Heart left ventricle (tissue), 16 donors: ENCODE measurements at regions not wholly inside any gene's neighbourhood (a gene's known extent, or its start where the extent isn't known, plus 50 kb on each side); places are given as distances from the start of the nearest gene placed in this dataset.
A peak's percentile ranks its signal among the peaks of the same experiment; 100 is the strongest.

Experiments used
- ATAC-seq, 4 donors: fragments of 200-7000 bp; cut with Tn5 transposase; one replicate each; pipeline ENCODE4 v1.9.1; 2020 to 2022; ENCODE audit warnings: moderate library complexity in 4 of 4, mild to moderate bottlenecking in 3 of 4, moderate number of reproducible peaks in 1 of 4
- DNase-seq, 5 donors: peaks; one replicate each; pipeline ENCODE4 v3.0.0-alpha.2; 2020
- H3K27ac ChIP-seq, 12 donors: fragments of 200-600 bp; sonication (generic) in 4 of 12; one replicate each; pipeline versions ENCODE4 v1.5.0 to v1.8.0; 2016 to 2022; ENCODE audit warnings: mild to moderate bottlenecking in 2 of 12
- H3K27me3 ChIP-seq, 9 donors: fragments of 200-600 bp; sonication (generic) in 2 of 9; one replicate each; pipeline versions ENCODE4 v1.5.1 to v1.8.0; 2016 to 2022; ENCODE audit warnings: mild to moderate bottlenecking in 3 of 9
- H3K36me3 ChIP-seq, 9 donors: fragments of 200-600 bp; sonication (generic) in 2 of 9; one replicate each; pipeline versions ENCODE4 v1.5.0 to v1.8.0; 2018 to 2022; ENCODE audit warnings: mild to moderate bottlenecking in 2 of 9
- H3K4me1 ChIP-seq, 12 donors: fragments of 200-600 bp; sonication (generic) in 4 of 12; one replicate each; pipeline versions ENCODE4 v1.5.0 to v1.8.0; 2016 to 2022; ENCODE audit warnings: mild to moderate bottlenecking in 3 of 12
- H3K4me3 ChIP-seq, 12 donors: fragments of 200-600 bp; sonication (generic) in 4 of 12; one replicate each; pipeline versions ENCODE4 v1.5.0 to v1.8.0; 2017 to 2022; ENCODE audit warnings: mild to moderate bottlenecking in 9 of 12, moderate library complexity in 4 of 12
- H3K9me3 ChIP-seq, 12 donors: fragments of 200-600 bp; sonication (generic) in 4 of 12; one replicate each; pipeline versions ENCODE4 v1.5.0 to v1.8.0; 2016 to 2022; ENCODE audit warnings: mild to moderate bottlenecking in 1 of 12
- POLR2A ChIP-seq, 2 donors: fragments of 450-650 bp; IDR thresholded peaks; one replicate each; pipeline ENCODE4 v1.6.1; 2017; ENCODE audit warnings: antibody characterized with exemption in 2 of 2, mild to moderate bottlenecking in 2 of 2, moderate library complexity in 2 of 2
- WGBS, 4 donors: extraction: QIAGEN DNeasy Blood & Tissue Kit in 2 of 4; methylation state at CpG; one replicate each; pipeline versions ENCODE4 v1.1.5 to v1.1.7; 2013 to 2018; 5-methylcytosine and 5-hydroxymethylcytosine counted together
- intact Hi-C, 10 donors: fragments of 100-400 bp; cut with DNase I; formaldehyde crosslinking; loops; one replicate each; pipeline versions ENCODE4 v1.11.1 to v1.14.2; 2022
- TF ChIP-seq, protein P1 (sequence below), 12 donors: fragments of 200-600 bp; sonication (generic) in 4 of 12; IDR thresholded peaks; one replicate each; pipeline versions ENCODE4 v1.5.0 to v1.8.0; 2018 to 2022; ENCODE audit warnings: antibody characterized with exemption in 12 of 12, mild to moderate bottlenecking in 5 of 12
- donor health status: ischemic (EF 13 %, LVEDD 7.1; RV severe dilation, severe dysfunction).
- donor health status: healthy with polysubstance abuse.
- donor health status: DM: no; HTN: yes; CAD: no.
- donor health status: DM: no; HTN: no; CAD: no.
- donor health status: ischemic (EF 25% LVEDD 6.9; RV normal size, moderate dysfunction).
- donor health status: ischemic (EF 25% LVEDD 5.7; RV mildly dilated, moderate dysfunction).
- donor health status: healthy.
- donor health status: DM: yes; HTN: yes; CAD: no.
- donor health status: ischemic (EF 35%, LVEDD 5.7; RV mildly dilated, moderate dysfunction).
- donor health status: nonischemic (EF 11% LVEDD 7.7; RV severe dilation, severe dysfunction).
- donor health status: DM: yes; HTN: yes; CAD: no.
- donor health status: PGD.
- donor health status: ischemic (EF 29% LVEDD 5.4; RV normal size, mild dysfunction).
- donor health status: nonischemic (EF 23%, LVEDD 6.1; RV moderate dilation, normal function).

DNA sequence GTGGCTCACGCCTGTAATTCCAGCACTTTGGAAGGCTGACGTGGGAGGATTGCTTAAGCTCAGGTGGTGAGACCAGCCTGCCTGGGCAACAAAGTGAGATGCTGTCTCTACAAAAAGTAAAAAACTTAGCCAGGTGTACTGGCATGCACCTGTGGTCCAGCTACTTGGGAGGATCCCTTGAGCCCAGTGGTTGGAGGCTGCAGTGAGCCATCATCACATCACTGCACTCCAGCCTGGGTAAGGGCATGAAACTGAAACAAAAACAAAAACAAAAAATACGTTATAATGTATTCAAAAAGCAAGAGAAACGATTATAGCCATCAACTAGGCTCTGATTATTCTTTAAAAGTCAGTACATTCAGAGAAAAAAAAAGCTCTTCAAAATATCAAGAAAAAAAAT is 62.5 kb downstream of the TCF20 start:
- H3K4me3 ChIP-seq, result no peak overlapping the region
- no peaks in the 10 kb centered on the region for H3K9me3 ChIP-seq
- TF ChIP-seq POLR2A (IDR thresholded peaks at IDR 0.05), result no peak
- TF ChIP-seq, protein P1, sequence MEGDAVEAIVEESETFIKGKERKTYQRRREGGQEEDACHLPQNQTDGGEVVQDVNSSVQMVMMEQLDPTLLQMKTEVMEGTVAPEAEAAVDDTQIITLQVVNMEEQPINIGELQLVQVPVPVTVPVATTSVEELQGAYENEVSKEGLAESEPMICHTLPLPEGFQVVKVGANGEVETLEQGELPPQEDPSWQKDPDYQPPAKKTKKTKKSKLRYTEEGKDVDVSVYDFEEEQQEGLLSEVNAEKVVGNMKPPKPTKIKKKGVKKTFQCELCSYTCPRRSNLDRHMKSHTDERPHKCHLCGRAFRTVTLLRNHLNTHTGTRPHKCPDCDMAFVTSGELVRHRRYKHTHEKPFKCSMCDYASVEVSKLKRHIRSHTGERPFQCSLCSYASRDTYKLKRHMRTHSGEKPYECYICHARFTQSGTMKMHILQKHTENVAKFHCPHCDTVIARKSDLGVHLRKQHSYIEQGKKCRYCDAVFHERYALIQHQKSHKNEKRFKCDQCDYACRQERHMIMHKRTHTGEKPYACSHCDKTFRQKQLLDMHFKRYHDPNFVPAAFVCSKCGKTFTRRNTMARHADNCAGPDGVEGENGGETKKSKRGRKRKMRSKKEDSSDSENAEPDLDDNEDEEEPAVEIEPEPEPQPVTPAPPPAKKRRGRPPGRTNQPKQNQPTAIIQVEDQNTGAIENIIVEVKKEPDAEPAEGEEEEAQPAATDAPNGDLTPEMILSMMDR (IDR thresholded peaks at IDR 0.05), result no peak
- 85 to 89% (median 87%) methylated on average over 4 of the region's 4 CpGs for WGBS, 4 donors
- peaks cover 0 to 22% (median 0%) of the 10 kb centered on the region in 12 donors for H3K4me1 ChIP-seq
- no peaks in the 10 kb centered on the region for H3K27me3 ChIP-seq
- peaks cover 0 to 43% (median 34%) of the 10 kb centered on the region in 9 donors for H3K36me3 ChIP-seq
- intact Hi-C loops, result no loop called here
- DNase-seq (no peak), ATAC-seq (no peak)
- no peak overlapping the region for H3K27ac ChIP-seq

DNA sequence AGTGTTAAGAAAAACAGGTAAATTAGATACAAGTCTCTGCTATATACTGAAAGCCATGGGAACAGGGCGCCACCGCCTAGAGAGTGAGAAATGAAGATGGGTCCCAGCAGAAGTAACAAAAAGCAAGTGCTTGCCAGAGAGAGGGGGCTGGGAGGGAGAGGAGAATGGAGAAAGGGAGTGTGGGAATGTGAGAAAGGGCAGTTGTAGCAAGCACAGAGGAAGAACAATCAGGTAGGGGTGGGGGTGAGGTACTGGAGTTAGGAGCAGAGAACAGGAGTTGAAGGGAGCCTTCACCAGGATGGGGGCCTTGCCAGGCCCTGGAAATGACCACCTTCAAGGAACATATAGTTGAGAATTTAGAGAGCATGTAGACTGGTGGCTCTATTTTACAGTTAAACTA is 66.8 kb downstream of the TCF20 start:
- WGBS, 4 donors, result 95 to 100% (median 97%) methylated on average over 2 of the region's 2 CpGs
- no peak overlapping the region for H3K27ac ChIP-seq
- DNase-seq (no peak), ATAC-seq (no peak)
- intact Hi-C loops, result no loop called here
- H3K9me3 ChIP-seq, result no peaks in the 10 kb centered on the region
- H3K4me3 ChIP-seq, result no peak overlapping the region
- no peaks in the 10 kb centered on the region for H3K27me3 ChIP-seq
- peaks cover 0 to 35% (median 0%) of the 10 kb centered on the region in 12 donors for H3K4me1 ChIP-seq
- H3K36me3 ChIP-seq, result peaks cover 0 to 6% (median 0%) of the 10 kb centered on the region in 9 donors
- TF ChIP-seq, protein P1 (IDR thresholded peaks at IDR 0.05), result no peak
- TF ChIP-seq POLR2A (IDR thresholded peaks at IDR 0.05), result no peak

DNA sequence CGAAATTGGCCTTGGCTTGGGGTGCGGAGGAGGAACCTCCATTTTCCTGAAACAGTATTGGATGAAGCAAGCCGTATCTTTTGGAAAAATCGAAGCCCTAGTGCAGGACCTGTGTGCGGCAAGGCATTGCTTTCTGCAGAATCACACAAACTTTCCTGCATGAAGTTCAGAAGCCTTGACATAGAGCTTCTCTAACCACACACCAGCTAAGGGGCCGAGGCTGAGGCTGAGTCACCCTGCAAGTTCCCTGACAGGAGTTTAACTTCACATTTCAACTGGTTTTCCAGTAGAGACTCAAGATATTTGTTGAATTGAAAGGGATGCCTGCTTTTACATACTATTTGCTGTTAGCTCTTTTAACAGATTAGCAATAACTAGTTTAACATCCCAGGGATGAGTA is 67.8 kb downstream of the TCF20 start:
- peaks cover 0 to 6% (median 0%) of the 10 kb centered on the region in 9 donors for H3K36me3 ChIP-seq
- H3K4me3 ChIP-seq, result no peak overlapping the region
- ATAC-seq (no peak), DNase-seq (no peak)
- H3K4me1 ChIP-seq, result peaks cover 0 to 27% (median 0%) of the 10 kb centered on the region in 12 donors
- no peaks in the 10 kb centered on the region for H3K27me3 ChIP-seq
- no peak overlapping the region for H3K27ac ChIP-seq
- WGBS, 4 donors, result 92 to 95% (median 93%) methylated on average over 6 of the region's 6 CpGs
- H3K9me3 ChIP-seq, result no peaks in the 10 kb centered on the region
- intact Hi-C loops, result no loop called here
- TF ChIP-seq POLR2A (IDR thresholded peaks at IDR 0.05), result no peak
- TF ChIP-seq, protein P1 (IDR thresholded peaks at IDR 0.05), result no peak

DNA sequence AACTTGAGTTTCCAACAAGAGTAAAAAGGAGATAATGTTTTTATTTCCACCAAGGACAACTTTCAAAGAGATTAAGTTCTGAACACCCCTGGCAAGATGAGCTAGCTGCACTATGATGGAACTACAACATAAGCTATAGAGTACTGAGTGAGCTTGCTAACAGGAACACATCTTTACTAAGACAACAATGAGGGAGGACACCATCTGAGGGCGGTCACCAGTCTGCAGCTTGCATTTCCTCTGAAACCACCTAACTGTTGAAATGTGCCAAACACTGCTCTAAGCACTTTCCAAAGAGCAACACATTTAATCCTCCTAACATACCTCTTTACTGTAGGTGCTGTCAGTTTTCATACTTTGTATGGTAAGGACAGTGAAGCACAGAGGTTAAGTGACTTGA is 68.4 kb downstream of the TCF20 start:
- ATAC-seq (no peak), DNase-seq (no peak)
- Histone ChIP-seq H3K27me3 (no peaks in the 10 kb centered on the region), H3K9me3 (no peaks in the 10 kb centered on the region), H3K4me3 (no peak overlapping the region), H3K36me3 (peaks cover 0 to 6% (median 0%) of the 10 kb centered on the region in 9 donors), H3K27ac (peak overlapping the region in 1 of 12 donors; percentile 52), H3K4me1 (peaks cover 0 to 22% (median 0%) of the 10 kb centered on the region in 12 donors)
- no peak for TF ChIP-seq POLR2A (IDR thresholded peaks at IDR 0.05)
- TF ChIP-seq, protein P1 (IDR thresholded peaks at IDR 0.05), result no peak
- 50 to 69% (median 67%) methylated on average over 1 of the region's 1 CpG for WGBS, 4 donors
- intact Hi-C loops, result no loop called here
